Panc1 (cell line): ENCODE measurements at regions not wholly inside any gene's neighbourhood (a gene's known extent, or its start where the extent isn't known, plus 50 kb on each side); places are given as distances from the start of the nearest gene placed in this dataset.

Source experiments
- SIN3A ChIP-seq: IDR thresholded peaks from 2 replicates; pipeline ENCODE4 v1.6.1; 2012; ENCODE audit warnings: low read depth, mild to moderate bottlenecking, low read length, moderate library complexity, borderline replicate concordance; ENCODE audit not compliant: insufficient read depth
- TCF7L2 ChIP-seq: IDR thresholded peaks from 2 replicates; pipeline ENCODE4 v1.6.1; 2011; ENCODE audit warnings: mild to moderate bottlenecking, low read depth, low read length, inconsistent platforms
- TF ChIP-seq, protein P1 (sequence below): fragments of 450-650 bp; IDR thresholded peaks from 2 replicates; pipeline ENCODE4 v1.5.1; 2017; ENCODE audit warnings: mild to moderate bottlenecking
- TF ChIP-seq, protein P2 (sequence below), 2 experiments: IDR thresholded peaks; 2 replicates each; pipeline ENCODE4 v1.6.1; 2011 to 2012; ENCODE audit warnings: low read depth in 2 of 2, control low read depth in 1 of 2, low read length in 1 of 2, mild to moderate bottlenecking in 1 of 2, moderate library complexity in 1 of 2; ENCODE audit not compliant: insufficient read depth in 1 of 2

DNA sequence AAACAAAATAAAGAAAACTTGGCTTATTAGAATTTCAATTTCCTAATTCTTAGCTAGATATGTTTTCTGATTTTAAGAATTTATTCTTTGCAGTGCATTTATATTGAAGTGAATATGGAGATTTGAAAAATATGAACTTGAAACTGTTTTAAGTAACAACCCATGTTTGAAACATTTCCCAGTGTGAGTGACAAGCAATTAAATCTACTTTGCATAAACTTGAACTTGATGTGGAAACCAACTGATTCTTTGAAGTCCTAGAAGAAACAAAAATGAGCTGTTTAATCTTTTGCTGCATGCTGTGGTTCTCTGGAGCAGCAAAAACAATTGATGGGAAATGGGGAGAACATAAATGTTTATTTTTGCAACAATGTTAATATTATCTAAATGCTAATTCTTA lies 430.2 kb downstream of the ARL4A start:
- TF ChIP-seq, protein P1, sequence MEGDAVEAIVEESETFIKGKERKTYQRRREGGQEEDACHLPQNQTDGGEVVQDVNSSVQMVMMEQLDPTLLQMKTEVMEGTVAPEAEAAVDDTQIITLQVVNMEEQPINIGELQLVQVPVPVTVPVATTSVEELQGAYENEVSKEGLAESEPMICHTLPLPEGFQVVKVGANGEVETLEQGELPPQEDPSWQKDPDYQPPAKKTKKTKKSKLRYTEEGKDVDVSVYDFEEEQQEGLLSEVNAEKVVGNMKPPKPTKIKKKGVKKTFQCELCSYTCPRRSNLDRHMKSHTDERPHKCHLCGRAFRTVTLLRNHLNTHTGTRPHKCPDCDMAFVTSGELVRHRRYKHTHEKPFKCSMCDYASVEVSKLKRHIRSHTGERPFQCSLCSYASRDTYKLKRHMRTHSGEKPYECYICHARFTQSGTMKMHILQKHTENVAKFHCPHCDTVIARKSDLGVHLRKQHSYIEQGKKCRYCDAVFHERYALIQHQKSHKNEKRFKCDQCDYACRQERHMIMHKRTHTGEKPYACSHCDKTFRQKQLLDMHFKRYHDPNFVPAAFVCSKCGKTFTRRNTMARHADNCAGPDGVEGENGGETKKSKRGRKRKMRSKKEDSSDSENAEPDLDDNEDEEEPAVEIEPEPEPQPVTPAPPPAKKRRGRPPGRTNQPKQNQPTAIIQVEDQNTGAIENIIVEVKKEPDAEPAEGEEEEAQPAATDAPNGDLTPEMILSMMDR = no peak
- TF ChIP-seq, protein P2, sequence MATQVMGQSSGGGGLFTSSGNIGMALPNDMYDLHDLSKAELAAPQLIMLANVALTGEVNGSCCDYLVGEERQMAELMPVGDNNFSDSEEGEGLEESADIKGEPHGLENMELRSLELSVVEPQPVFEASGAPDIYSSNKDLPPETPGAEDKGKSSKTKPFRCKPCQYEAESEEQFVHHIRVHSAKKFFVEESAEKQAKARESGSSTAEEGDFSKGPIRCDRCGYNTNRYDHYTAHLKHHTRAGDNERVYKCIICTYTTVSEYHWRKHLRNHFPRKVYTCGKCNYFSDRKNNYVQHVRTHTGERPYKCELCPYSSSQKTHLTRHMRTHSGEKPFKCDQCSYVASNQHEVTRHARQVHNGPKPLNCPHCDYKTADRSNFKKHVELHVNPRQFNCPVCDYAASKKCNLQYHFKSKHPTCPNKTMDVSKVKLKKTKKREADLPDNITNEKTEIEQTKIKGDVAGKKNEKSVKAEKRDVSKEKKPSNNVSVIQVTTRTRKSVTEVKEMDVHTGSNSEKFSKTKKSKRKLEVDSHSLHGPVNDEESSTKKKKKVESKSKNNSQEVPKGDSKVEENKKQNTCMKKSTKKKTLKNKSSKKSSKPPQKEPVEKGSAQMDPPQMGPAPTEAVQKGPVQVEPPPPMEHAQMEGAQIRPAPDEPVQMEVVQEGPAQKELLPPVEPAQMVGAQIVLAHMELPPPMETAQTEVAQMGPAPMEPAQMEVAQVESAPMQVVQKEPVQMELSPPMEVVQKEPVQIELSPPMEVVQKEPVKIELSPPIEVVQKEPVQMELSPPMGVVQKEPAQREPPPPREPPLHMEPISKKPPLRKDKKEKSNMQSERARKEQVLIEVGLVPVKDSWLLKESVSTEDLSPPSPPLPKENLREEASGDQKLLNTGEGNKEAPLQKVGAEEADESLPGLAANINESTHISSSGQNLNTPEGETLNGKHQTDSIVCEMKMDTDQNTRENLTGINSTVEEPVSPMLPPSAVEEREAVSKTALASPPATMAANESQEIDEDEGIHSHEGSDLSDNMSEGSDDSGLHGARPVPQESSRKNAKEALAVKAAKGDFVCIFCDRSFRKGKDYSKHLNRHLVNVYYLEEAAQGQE (IDR thresholded peaks at IDR 0.05; ENCODE audit: insufficient read depth in 1 of 2, low read depth in 2 of 2, low read length in 1 of 2) = no peak
- TF ChIP-seq SIN3A (no peak), TCF7L2 (no peak)
